ENCODE measurements at regions not wholly inside any gene's neighbourhood (a gene's known extent, or its start where the extent isn't known, plus 50 kb on each side); places are given as distances from the start of the nearest gene placed in this dataset.

- Histone ChIP-seq H3K27ac (ENCODE audit: extremely low read depth, low read depth, low read length) (no peak overlapping the region), H3K27me3 (ENCODE audit: control insufficient read depth in 2 of 2, insufficient read depth in 2 of 2, low read length in 2 of 2) (no peaks in the 10 kb centered on the region), H3K9me3 (replicated peaks; ENCODE audit: control insufficient read depth, insufficient read depth, low read depth, low read length) (no peaks in the 10 kb centered on the region), H3K9me1 (ENCODE audit: control insufficient read depth, insufficient read depth, low read length) (no peaks in the 10 kb centered on the region), H4K20me1 (replicated peaks; ENCODE audit: control insufficient read depth, insufficient read depth, low read length) (no peaks in the 10 kb centered on the region), H3K4me3 (no peak overlapping the region), H2AFZ (ENCODE audit: low read depth, low read length) (no peak overlapping the region), H3K79me2 (ENCODE audit: control insufficient read depth, insufficient read depth, low read length) (no peaks in the 10 kb centered on the region), H3K9ac (ENCODE audit: insufficient read depth in 1 of 2, low read depth in 2 of 2, low read length in 2 of 2) (no peak overlapping the region), H3K4me1 (replicated peaks in 1 of 2; ENCODE audit: control insufficient read depth in 2 of 2, insufficient read depth in 2 of 2, low read length in 2 of 2) (peaks cover 0 to 5% of the 10 kb centered on the region in 2 experiments; a peak in 2 of 5 replicates), H3K4me2 (ENCODE audit: insufficient read depth, low read length) (no peak overlapping the region), H3K36me3 (ENCODE audit: control insufficient read depth, insufficient read depth, low read length) (no peaks in the 10 kb centered on the region)
- CTCF ChIA-PET (ENCODE audit: low intra/inter-chr PET ratio), result interaction anchor here (0.6 kb wide), 1 partner anchor 56 kb away, joined by 5 read pairs; no protein-coding TSS in a partner anchor
- WGBS (ENCODE audit: insufficient coverage, low coverage, missing lambda C conversion rate), result 45% methylated on average over 1 of the region's 1 CpG
- ATAC-seq, result no peak
- no TSS peak for BruUV-seq (replicated peaks)
- FAIRE-seq, result no peak
- DNase-seq (ENCODE audit: extremely low read depth in 1 of 4, low spot score in 3 of 4), result no peak
- in situ Hi-C loops (cut with MboI), result no loop called here
- TF ChIP-seq SAP30 (IDR thresholded peaks at IDR 0.05; ENCODE audit: borderline replicate concordance, insufficient read depth, low read depth, low read length, poor library complexity, severe bottlenecking) (no peak), XRCC4 (IDR thresholded peaks at IDR 0.05; ENCODE audit: extremely low read depth, insufficient read depth, insufficient read length) (no peak), ATF3 (IDR thresholded peaks at IDR 0.05) (0 out of 2 replicates have a peak, but pooled peaks have one; percentile 9), ATF3 (CRISPR knock-in tag; conservative IDR thresholded peaks at IDR 0.05) (no peak), KAT2B (IDR thresholded peaks at IDR 0.05; ENCODE audit: low read depth, low read length) (no peak)
- POLR2A ChIA-PET, result no interaction called here
- intact Hi-C loops (cut with micrococcal nuclease), result no loop called here
These were observed 51.2 kb upstream of the ABCC4 start for GRCh38 chr13:95352486-95352885.
